ENCODE measurements at regions not wholly inside any gene's neighbourhood (a gene's known extent, or its start where the extent isn't known, plus 50 kb on each side); places are given as distances from the start of the nearest gene placed in this dataset.

DNA sequence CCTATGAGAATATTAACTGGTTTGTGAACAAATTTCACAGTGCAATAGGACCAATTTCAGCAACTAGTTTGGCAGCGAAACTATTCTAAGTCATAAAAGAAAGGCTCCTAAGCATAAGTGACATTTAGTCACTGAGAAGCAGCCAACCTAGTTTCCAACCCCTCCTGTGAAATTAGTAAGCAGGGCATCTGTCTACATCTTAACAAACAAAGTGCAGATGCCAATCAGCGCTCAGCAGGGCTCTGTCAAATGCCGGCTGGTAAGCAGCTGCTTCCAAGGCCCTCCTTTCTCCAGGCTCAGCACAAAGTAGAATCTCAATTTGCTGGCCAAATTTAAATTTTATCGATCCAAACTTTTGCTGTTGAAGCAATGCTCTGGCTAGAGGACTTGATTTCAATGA is 124.7 kb downstream of the ICOS start:
- TF ChIP-seq, protein P1, sequence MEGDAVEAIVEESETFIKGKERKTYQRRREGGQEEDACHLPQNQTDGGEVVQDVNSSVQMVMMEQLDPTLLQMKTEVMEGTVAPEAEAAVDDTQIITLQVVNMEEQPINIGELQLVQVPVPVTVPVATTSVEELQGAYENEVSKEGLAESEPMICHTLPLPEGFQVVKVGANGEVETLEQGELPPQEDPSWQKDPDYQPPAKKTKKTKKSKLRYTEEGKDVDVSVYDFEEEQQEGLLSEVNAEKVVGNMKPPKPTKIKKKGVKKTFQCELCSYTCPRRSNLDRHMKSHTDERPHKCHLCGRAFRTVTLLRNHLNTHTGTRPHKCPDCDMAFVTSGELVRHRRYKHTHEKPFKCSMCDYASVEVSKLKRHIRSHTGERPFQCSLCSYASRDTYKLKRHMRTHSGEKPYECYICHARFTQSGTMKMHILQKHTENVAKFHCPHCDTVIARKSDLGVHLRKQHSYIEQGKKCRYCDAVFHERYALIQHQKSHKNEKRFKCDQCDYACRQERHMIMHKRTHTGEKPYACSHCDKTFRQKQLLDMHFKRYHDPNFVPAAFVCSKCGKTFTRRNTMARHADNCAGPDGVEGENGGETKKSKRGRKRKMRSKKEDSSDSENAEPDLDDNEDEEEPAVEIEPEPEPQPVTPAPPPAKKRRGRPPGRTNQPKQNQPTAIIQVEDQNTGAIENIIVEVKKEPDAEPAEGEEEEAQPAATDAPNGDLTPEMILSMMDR (optimal IDR thresholded peaks at IDR 0.05 in 1 of 3, IDR thresholded peaks at IDR 0.05 in 1 of 3, conservative IDR thresholded peaks at IDR 0.05 in 1 of 3; ENCODE audit: extremely low read depth in 1 of 3, insufficient read depth in 2 of 3, low read length in 3 of 3): no peak
- TF ChIP-seq EZH2 (IDR thresholded peaks at IDR 0.05; ENCODE audit: low read length): no peak

Measured in keratinocyte (primary cell).